HG03095 (cell line): ENCODE measurements at regions not wholly inside any gene's neighbourhood (a gene's known extent, or its start where the extent isn't known, plus 50 kb on each side); places are given as distances from the start of the nearest gene placed in this dataset.
"Not testable (repeated sequence)": the region's sequence is repeated elsewhere in the genome, so short reads cannot be mapped to it uniquely, and the experiment has no call there.

Experiments
- ATAC-seq: cut with Tn5 transposase; IDR thresholded peaks from one replicate; pipeline ENCODE4 v1.9.1; 2021; ENCODE audit warnings: moderate library complexity; ENCODE audit not compliant: unreplicated experiment

DNA sequence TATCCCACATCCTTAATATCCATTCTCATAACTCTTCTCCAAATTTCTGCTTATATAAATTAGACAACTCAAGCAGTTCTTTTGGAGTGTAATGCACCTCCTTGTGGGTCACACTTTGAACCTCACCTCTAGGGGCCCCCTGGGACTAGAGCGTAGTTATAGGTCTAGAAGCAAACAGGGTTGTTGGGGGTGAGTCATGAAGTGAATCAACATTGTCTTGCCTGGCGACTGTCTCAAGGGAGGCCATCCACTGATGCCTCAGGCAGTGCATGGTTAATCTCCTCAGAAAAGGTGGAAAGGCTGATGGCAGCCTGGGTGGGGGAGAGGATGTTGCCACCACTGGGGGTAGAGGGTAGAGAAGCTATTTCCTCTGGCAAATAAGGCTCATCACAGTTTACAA, 129.1 kb downstream of the TNFRSF21 start:
- ATAC-seq, result no peak

DNA sequence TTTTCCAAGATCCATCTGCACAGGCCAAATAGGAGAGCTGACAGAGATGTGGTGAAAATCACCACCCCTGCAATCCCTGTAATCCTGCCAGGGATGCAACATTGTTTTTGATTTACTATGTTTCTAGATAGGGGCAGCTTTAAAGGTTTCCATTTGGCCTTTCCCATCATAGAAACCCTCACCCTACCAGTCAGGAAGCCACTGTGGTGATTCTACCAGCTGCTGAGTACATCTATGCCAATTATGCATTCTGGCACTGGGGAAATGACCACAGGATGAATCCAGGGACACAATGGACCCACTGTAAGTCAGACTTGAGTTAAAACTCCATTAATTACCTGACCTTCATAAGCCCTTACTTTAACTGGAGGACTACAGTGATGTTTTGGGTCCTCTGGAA, 130.4 kb downstream of the TNFRSF21 start:
- no peak for ATAC-seq

DNA sequence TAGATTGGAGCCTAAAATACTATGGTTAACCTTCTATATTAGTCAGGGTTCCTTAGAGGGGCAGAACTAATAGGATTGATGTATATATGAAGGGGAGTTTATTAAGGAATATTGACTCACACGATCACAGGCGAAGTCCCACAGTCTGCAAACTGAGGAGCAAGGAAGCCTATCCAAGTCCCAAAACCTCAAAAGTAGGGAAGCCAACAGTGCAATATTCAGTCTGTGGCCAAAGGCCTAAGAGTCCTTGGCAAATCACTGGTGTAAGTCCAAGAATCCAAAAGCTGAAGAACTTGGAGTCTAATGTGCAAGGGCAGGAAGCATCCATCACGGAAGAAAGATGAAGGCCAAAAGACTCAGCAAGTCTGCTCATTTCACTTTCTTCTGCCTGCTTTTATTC, 133.5 kb upstream of the ADGRF1 start:
- no peak for ATAC-seq

GRCh38 chr6:47174502-47175023, 132.4 kb upstream of the ADGRF1 start:
- no peak for ATAC-seq

DNA sequence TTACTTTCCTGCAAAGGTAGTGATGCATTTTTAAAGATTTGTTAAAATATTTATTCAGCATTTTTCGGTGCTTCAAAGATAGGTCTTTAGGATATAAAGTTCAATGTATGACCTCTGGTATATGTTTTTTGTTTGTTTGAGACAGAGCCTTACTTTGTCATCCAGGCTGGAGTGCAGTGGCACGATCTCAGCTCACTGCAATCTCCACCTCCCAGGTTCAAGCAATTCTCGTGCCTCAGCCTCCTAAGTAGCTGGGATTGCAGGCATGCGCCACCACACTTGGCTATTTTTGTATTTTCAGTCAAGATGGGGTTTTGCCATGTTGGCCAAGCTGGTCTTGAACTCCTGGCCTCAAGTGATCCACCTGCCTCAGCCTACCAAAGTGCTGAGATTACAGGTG, 131.9 kb upstream of the ADGRF1 start:
- ATAC-seq, result not testable (repeated sequence)

- not testable (repeated sequence) for ATAC-seq
These were observed 131.0 kb upstream of the ADGRF1 start for GRCh38 chr6:47173145-47173544.

- ATAC-seq, result no peak
These were observed 128.4 kb upstream of the ADGRF1 start for GRCh38 chr6:47170617-47170947.

DNA sequence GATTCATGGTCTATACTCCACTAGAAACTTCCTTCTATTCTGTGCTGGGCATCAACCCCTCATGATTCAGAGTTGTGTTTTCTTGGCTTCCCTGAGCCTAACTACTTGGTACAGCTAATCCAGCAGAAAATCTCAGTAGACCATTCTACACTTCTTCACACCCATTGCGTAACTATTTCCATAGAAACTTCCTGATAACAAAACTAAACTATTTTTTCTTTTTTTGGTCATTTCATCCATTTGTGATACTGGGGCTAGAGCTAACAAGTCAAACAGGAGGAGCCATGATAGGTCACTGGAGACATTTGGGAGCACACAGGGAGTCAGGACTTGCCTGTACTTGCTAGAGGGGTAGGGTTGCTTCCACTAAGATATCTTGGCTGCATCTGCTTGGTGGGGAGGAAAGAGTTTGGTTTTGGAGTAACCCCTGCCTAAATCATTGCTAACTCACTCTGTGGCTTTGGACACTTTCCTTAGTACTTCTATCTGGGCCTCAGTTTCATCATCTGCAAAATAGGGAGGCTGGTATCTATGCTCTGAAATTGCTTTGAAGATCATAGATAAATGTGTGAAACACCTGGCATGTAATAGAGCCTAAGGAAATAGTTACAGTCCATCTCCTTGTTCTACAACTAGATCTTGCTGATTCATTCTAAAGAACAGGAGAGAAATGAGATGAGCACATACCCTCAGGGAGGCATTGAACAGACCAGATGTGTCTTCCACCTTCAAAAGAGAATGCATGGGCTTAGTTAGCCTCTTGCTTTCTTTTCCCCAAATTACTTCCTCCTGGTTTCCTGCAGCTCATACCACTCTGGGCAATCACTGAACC, 127.9 kb upstream of the ADGRF1 start:
- no peak for ATAC-seq

DNA sequence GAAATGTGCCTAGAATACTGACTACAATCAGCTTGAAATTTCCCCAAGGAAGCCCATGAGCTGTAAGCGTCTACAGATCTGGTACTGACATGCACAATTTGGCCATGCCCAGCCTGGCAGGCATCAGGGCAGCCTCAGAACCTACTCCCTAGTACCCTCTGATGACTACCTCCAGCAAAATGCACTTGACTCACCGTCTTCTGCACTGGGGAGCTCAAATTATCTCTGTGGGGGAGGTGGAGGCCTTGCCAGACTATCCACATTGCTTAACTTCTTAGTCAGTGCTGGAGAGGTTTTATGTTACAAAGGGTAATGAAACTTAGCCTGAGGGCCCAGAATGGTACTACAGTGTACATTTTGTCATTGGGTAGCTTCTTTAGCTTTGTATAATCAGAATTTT, 126.0 kb upstream of the ADGRF1 start:
- no peak for ATAC-seq

DNA sequence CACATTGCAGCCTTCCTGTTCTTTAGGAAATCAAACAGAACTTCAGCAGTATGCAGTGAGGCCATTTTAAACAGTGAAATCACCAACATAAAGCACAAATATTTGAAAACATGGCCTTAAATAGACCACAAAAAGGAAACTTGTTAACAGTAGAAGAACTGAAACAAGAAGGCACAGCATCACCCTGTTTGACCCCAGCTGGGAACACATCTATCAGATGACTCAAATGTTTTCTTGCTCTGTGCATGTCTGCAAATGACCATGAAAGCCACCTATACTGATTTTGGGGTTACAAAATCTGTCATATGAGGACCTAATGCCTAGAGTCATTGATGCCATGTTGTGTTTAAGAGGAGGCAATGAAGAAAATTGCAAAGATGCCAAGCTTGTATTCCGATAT, 123.8 kb upstream of the ADGRF1 start:
- ATAC-seq, result peak; percentile 60

GRCh38 chr6:47164877-47165276, 122.7 kb upstream of the ADGRF1 start:
- no peak for ATAC-seq

DNA sequence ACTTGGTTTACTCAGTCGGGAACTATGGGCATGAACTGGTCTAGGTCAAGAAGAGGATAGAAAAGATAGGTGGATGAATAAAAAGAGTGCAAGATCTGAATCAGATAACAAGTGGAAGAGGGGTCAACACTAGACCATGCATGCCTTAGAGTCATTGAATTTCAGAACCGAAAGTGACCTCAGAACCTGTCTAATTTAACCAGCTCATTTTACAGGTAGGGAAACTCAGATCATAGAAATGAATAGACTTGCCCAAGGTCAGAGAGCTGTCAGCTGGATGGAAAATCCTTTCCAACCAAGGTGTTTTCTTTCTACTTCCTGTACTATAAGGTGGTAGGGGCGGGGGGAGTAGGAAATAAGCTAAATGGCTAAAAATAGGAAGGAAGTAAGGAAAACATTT, 121.4 kb upstream of the ADGRF1 start:
- no peak for ATAC-seq

GRCh38 chr6:47162793-47163192, 120.7 kb upstream of the ADGRF1 start:
- ATAC-seq, result no peak

GRCh38 chr6:47162231-47162630, 120.1 kb upstream of the ADGRF1 start:
- no peak for ATAC-seq

GRCh38 chr6:47161176-47161687, 119.1 kb upstream of the ADGRF1 start:
- no peak for ATAC-seq

- ATAC-seq, result no peak
These were observed 118.6 kb upstream of the ADGRF1 start for GRCh38 chr6:47160702-47161101.

DNA sequence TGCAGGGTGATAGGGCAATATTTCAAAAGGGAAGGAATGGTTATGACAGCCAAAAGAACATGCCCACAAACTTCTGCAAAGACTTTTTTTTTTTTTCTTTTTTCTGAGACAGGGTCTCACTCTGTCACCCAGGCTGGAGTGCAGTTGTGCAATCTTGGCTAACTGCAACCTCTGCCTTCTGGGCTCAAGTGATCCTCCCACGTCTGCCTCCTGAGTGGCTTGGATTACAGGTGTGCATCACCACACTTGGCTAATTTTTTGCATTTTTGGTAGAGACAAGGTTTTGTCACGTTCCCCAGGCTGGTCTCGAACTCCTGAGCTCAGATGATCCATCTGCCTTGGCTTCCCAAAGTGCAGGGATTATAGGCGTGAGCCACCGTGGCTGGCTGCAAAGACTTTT, 117.6 kb upstream of the ADGRF1 start:
- ATAC-seq, result no peak

DNA sequence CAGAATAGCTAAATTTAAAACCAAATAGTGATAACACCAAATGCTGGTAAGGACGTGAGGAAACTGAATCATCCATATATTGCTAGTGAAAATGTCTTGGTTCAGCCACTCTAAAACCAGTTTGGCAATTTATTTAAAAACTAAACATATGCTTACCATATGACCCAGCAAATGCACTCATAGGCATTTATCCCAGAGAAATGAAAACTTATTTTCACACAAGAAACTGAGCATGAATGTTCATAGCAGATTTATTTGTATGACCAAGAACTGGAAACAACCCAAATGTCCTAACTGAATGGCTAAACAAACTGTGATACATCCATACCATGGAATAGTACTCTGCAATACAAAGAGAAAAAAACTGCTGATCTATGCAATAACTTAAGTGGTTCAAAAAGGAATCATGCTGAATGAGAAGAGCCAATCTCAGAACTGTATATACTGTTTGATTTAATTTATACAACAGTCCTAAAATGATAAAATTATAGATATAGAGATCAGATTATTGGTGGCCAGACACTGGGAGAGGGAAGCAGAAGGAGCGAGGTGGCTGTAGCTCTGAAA, 115.6 kb upstream of the ADGRF1 start:
- no peak for ATAC-seq

DNA sequence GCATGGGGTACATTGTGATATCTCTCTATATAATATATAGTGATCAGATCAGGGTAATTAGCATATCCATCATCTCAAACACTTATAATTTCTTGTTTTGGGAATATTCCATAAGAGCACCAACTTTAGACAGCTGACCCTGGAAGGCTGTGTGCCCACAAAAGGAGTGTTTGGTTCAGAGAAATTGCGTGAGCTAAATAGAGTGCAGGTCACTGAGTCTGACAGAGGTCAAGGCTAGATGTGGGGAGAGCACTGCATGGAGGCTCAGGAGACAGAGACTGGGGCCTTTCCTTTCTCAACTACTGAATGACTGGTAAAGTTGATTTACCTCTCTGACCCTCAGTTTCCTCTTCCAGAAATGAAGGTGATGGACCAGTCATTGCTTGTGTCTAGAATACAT, 114.9 kb upstream of the ADGRF1 start:
- ATAC-seq, result no peak

GRCh38 chr6:47156196-47156595, 114.1 kb upstream of the ADGRF1 start:
- no peak for ATAC-seq

- ATAC-seq, result no peak
These were observed 111.2 kb upstream of the ADGRF1 start for GRCh38 chr6:47153404-47153755.

DNA sequence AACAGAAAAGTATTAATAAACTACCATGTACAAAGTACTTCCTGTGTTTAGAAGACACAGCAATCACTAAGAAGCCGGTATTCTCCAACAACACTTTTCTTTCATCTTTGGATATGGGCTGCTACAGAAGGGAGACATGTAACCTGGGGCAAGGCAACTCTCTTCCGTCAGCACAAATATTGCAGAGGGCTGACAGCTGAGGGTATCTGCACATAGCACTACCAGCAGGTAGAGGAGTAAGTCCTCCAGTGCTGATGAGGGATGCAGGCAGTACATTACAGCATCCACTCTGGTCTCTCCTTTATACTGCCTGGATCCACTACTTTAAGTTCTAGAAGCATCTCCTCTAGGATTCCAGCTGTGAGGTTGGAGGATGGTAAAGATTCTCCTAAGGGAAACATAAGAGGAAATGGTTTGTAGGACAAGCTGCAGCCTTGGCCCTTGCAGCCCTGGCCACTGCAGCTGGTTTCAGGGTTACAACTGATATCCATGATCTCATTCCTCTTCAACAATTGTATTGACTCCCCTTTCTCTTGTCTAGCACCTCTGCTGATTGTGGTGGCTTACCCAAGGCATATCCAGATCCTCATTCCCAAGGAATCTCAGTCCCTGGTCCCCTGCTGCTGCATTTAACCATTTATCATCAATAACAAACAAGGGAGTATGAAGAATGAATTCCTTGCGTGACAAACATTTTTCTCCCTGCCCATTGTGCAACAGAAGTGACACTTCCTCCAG, 110.7 kb upstream of the ADGRF1 start:
- no peak for ATAC-seq
